ENCODE measurements at regions not wholly inside any gene's neighbourhood (a gene's known extent, or its start where the extent isn't known, plus 50 kb on each side); places are given as distances from the start of the nearest gene placed in this dataset.

GRCh38 chr4:181830404-181831035 lies 412.7 kb upstream of the TENM3 start:
- Histone ChIP-seq H3K4me1 (ENCODE audit: control insufficient read depth in 1 of 2, insufficient read depth in 2 of 2, low read length in 2 of 2) (no peaks in the 10 kb centered on the region), H3K9ac (ENCODE audit: insufficient read depth, low read length, poor library complexity, severe bottlenecking) (no peak overlapping the region), H3K9me3 (replicated peaks in 1 of 2; ENCODE audit: control insufficient read depth in 1 of 2, insufficient read depth in 1 of 2, low read length in 2 of 2) (peaks cover 0 to 4% of the 10 kb centered on the region in 2 donors), H3K27me3 (ENCODE audit: control insufficient read depth in 2 of 2, insufficient read depth in 2 of 2, low read length in 2 of 2) (no peaks in the 10 kb centered on the region), H3K4me3 (replicated peaks in 1 of 3; ENCODE audit: low read depth in 2 of 3, low read length in 3 of 3) (no peak overlapping the region), H3K27ac (ENCODE audit: low read depth in 1 of 2, low read length in 2 of 2) (no peak overlapping the region), H4K20me1 (ENCODE audit: insufficient read depth, low read length) (no peaks in the 10 kb centered on the region), H3K36me3 (replicated peaks in 1 of 2; ENCODE audit: control insufficient read depth in 1 of 2, insufficient read depth in 2 of 2, low read length in 2 of 2) (no peaks in the 10 kb centered on the region), H3K4me2 (replicated peaks; ENCODE audit: extremely low read depth, low read length, poor library complexity, severe bottlenecking) (no peak overlapping the region), H3K79me2 (ENCODE audit: insufficient read depth, low read length) (no peaks in the 10 kb centered on the region), H2AFZ (ENCODE audit: insufficient read depth, low read depth, low read length, poor library complexity, severe bottlenecking) (no peak overlapping the region)
- Mint-ChIP-seq H3K27ac (no peak overlapping the region), H3K27me3 (ENCODE audit: low read depth in 3 of 3) (no peaks in the 10 kb centered on the region), H3K36me3 (no peaks in the 10 kb centered on the region), H3K4me1 (no peaks in the 10 kb centered on the region), H3K9me3 (peaks cover 0 to 6% (median 2%) of the 10 kb centered on the region in 7 donors), H3K4me3 (no peak overlapping the region)
- intact Hi-C loops (cut with micrococcal nuclease) = no loop called here
- 84% methylated on average over 3 of the region's 6 CpGs for WGBS (ENCODE audit: insufficient coverage)
- DNase-seq = no peak
- no peak for TF ChIP-seq CTCF (IDR thresholded peaks at IDR 0.05)

DNA sequence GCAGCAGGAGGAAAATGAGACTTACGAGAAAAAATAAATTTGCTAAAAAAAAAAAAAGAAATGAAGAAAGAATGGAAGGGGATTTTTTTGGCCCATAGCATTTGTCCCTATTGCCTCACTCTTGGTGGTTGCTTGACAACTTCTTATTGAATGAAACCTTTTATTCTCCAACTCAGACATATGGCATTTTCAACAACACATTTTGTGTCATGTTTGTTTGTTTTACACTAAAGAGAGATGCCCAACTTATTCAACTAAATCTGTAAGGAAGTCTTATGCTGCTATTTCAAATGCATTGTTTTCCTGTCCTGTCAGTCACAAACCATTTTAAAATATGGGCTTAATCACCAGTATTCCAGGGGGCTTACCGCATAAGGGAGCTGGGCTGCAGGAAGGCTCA lies 409.1 kb upstream of the TENM3 start:
- Histone ChIP-seq H3K9me3 (replicated peaks in 1 of 2; ENCODE audit: control insufficient read depth in 1 of 2, insufficient read depth in 1 of 2, low read length in 2 of 2) (peaks cover 0 to 4% of the 10 kb centered on the region in 2 donors), H4K20me1 (ENCODE audit: insufficient read depth, low read length) (no peaks in the 10 kb centered on the region), H3K27ac (ENCODE audit: low read depth in 1 of 2, low read length in 2 of 2) (no peak overlapping the region), H3K27me3 (ENCODE audit: control insufficient read depth in 2 of 2, insufficient read depth in 2 of 2, low read length in 2 of 2) (no peaks in the 10 kb centered on the region), H2AFZ (ENCODE audit: insufficient read depth, low read depth, low read length, poor library complexity, severe bottlenecking) (no peak overlapping the region), H3K9ac (ENCODE audit: insufficient read depth, low read length, poor library complexity, severe bottlenecking) (no peak overlapping the region), H3K79me2 (ENCODE audit: insufficient read depth, low read length) (no peaks in the 10 kb centered on the region), H3K4me3 (replicated peaks in 1 of 3; ENCODE audit: low read depth in 2 of 3, low read length in 3 of 3) (no peak overlapping the region), H3K4me1 (ENCODE audit: control insufficient read depth in 1 of 2, insufficient read depth in 2 of 2, low read length in 2 of 2) (no peaks in the 10 kb centered on the region), H3K4me2 (replicated peaks; ENCODE audit: extremely low read depth, low read length, poor library complexity, severe bottlenecking) (no peak overlapping the region), H3K36me3 (replicated peaks in 1 of 2; ENCODE audit: control insufficient read depth in 1 of 2, insufficient read depth in 2 of 2, low read length in 2 of 2) (no peaks in the 10 kb centered on the region)
- Mint-ChIP-seq H3K4me1 (no peaks in the 10 kb centered on the region), H3K9me3 (peaks cover 0 to 7% (median 1%) of the 10 kb centered on the region in 7 donors), H3K27me3 (ENCODE audit: low read depth in 3 of 3) (no peaks in the 10 kb centered on the region), H3K27ac (no peak overlapping the region), H3K4me3 (no peak overlapping the region), H3K36me3 (no peaks in the 10 kb centered on the region)
- TF ChIP-seq CTCF (IDR thresholded peaks at IDR 0.05) = no peak
- intact Hi-C loops (cut with micrococcal nuclease) = no loop called here
- DNase-seq = no peak
- WGBS (ENCODE audit: insufficient coverage) = 80% methylated on average over 1 of the region's 2 CpGs

All from CD14-positive monocyte (primary cell).